ENCODE measurements at regions not wholly inside any gene's neighbourhood (a gene's known extent, or its start where the extent isn't known, plus 50 kb on each side); places are given as distances from the start of the nearest gene placed in this dataset.

DNA sequence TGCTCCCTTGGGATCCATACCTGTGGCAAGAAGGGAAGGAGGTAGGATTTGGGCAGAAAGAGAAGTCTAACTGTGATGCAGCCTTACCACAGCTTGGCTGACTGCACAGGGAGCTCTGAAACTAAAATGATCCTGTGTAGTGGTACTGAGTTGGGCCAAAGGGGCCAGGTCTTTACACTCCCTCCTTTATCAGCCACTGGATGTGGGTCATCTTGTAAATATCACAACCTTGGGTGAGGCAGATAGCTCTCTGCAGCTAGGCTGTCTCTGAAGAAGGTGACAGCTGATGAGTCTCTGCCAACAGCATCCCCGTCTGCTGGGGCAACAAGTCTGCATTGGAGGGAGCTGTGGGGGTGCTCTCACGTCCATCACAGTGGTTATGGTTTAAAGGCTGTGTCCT is 95.9 kb upstream of the CAND1 start:
- no peaks in the 10 kb centered on the region for H3K9me3 ChIP-seq (ENCODE audit: low read depth, low read length)
- DNase-seq (ENCODE audit: low read depth, low spot score): no peak
- TF ChIP-seq FOXP2 (optimal IDR thresholded peaks at IDR 0.05; ENCODE audit: control extremely low read depth, extremely low read length, insufficient read depth) (no peak), POLR2AphosphoS5 (IDR thresholded peaks at IDR 0.05; ENCODE audit: borderline replicate concordance, low read depth, low read length) (no peak), EZH2 (IDR thresholded peaks at IDR 0.05) (no peak)
- no peak overlapping the region for H3K4me3 ChIP-seq
- H3K9ac ChIP-seq (ENCODE audit: insufficient read length): no peak overlapping the region
- H3K36me3 ChIP-seq (ENCODE audit: insufficient read depth, low read length): no peaks in the 10 kb centered on the region
- H3K27ac ChIP-seq: no peak overlapping the region

- DNase-seq (ENCODE audit: low read depth, low spot score): no peak
- Histone ChIP-seq H3K27ac (no peak overlapping the region), H3K4me3 (no peak overlapping the region), H3K9ac (ENCODE audit: insufficient read length) (no peak overlapping the region), H3K9me3 (ENCODE audit: low read depth, low read length) (no peaks in the 10 kb centered on the region), H3K36me3 (ENCODE audit: insufficient read depth, low read length) (no peaks in the 10 kb centered on the region)
- TF ChIP-seq EZH2 (IDR thresholded peaks at IDR 0.05) (no peak), POLR2AphosphoS5 (IDR thresholded peaks at IDR 0.05; ENCODE audit: borderline replicate concordance, low read depth, low read length) (no peak), FOXP2 (optimal IDR thresholded peaks at IDR 0.05; ENCODE audit: control extremely low read depth, extremely low read length, insufficient read depth) (no peak)
Observed at GRCh38 chr12:67182551-67182950, 86.6 kb upstream of the CAND1 start.

DNA sequence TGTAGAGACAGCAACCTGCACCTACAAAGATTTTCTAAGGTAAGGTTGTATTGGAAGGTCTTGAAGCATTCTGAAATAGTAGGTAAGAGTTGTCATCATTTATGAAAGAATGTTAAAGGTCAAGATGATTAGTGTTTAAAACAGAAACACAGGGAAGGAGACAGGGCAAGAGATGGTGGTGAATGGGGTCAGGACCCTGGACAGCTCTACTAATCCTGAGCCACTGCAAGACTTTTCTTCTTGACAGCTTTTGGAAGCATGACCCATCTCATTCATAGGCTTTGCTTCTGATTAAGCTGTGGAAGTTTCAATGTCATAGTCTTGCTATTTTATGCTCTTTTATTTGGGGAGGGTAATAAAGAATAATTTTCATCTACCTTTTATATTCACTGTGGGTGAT is 75.5 kb upstream of the CAND1 start:
- TF ChIP-seq FOXP2 (optimal IDR thresholded peaks at IDR 0.05; ENCODE audit: control extremely low read depth, extremely low read length, insufficient read depth) (no peak), POLR2AphosphoS5 (IDR thresholded peaks at IDR 0.05; ENCODE audit: borderline replicate concordance, low read depth, low read length) (no peak), EZH2 (IDR thresholded peaks at IDR 0.05) (no peak)
- Histone ChIP-seq H3K9ac (ENCODE audit: insufficient read length) (no peak overlapping the region), H3K27ac (no peak overlapping the region), H3K9me3 (ENCODE audit: low read depth, low read length) (no peaks in the 10 kb centered on the region), H3K4me3 (no peak overlapping the region), H3K36me3 (ENCODE audit: insufficient read depth, low read length) (no peaks in the 10 kb centered on the region)
- peak; percentile 10 for DNase-seq (ENCODE audit: low read depth, low spot score)

- DNase-seq (ENCODE audit: low read depth, low spot score): no peak
- Histone ChIP-seq H3K36me3 (ENCODE audit: insufficient read depth, low read length) (no peaks in the 10 kb centered on the region), H3K27ac (no peak overlapping the region), H3K9ac (ENCODE audit: insufficient read length) (no peak overlapping the region), H3K9me3 (ENCODE audit: low read depth, low read length) (no peaks in the 10 kb centered on the region), H3K4me3 (no peak overlapping the region)
- TF ChIP-seq EZH2 (IDR thresholded peaks at IDR 0.05) (no peak), FOXP2 (optimal IDR thresholded peaks at IDR 0.05; ENCODE audit: control extremely low read depth, extremely low read length, insufficient read depth) (no peak), POLR2AphosphoS5 (IDR thresholded peaks at IDR 0.05; ENCODE audit: borderline replicate concordance, low read depth, low read length) (no peak)
Observed at GRCh38 chr12:67200386-67200785, 68.8 kb upstream of the CAND1 start.

GRCh38 chr12:67202011-67202677 is 67.0 kb upstream of the CAND1 start:
- TF ChIP-seq EZH2 (IDR thresholded peaks at IDR 0.05): no peak
- no peak for TF ChIP-seq FOXP2 (optimal IDR thresholded peaks at IDR 0.05; ENCODE audit: control extremely low read depth, extremely low read length, insufficient read depth)
- no peak for TF ChIP-seq POLR2AphosphoS5 (IDR thresholded peaks at IDR 0.05; ENCODE audit: borderline replicate concordance, low read depth, low read length)
- Histone ChIP-seq H3K27ac (no peak overlapping the region), H3K4me3 (no peak overlapping the region), H3K9ac (ENCODE audit: insufficient read length) (no peak overlapping the region), H3K36me3 (ENCODE audit: insufficient read depth, low read length) (no peaks in the 10 kb centered on the region), H3K9me3 (ENCODE audit: low read depth, low read length) (no peaks in the 10 kb centered on the region)
- no peak for DNase-seq (ENCODE audit: low read depth, low spot score)

GRCh38 chr12:67202678-67203012 is 66.5 kb upstream of the CAND1 start:
- H3K27ac ChIP-seq: no peak overlapping the region
- TF ChIP-seq POLR2AphosphoS5 (IDR thresholded peaks at IDR 0.05; ENCODE audit: borderline replicate concordance, low read depth, low read length) (no peak), EZH2 (IDR thresholded peaks at IDR 0.05) (no peak), FOXP2 (optimal IDR thresholded peaks at IDR 0.05; ENCODE audit: control extremely low read depth, extremely low read length, insufficient read depth) (no peak)
- no peak overlapping the region for H3K9ac ChIP-seq (ENCODE audit: insufficient read length)
- no peak overlapping the region for H3K4me3 ChIP-seq
- H3K36me3 ChIP-seq (ENCODE audit: insufficient read depth, low read length): no peaks in the 10 kb centered on the region
- no peak for DNase-seq (ENCODE audit: low read depth, low spot score)
- no peaks in the 10 kb centered on the region for H3K9me3 ChIP-seq (ENCODE audit: low read depth, low read length)

- Histone ChIP-seq H3K4me3 (no peak overlapping the region), H3K9me3 (ENCODE audit: low read depth, low read length) (no peaks in the 10 kb centered on the region), H3K9ac (ENCODE audit: insufficient read length) (no peak overlapping the region), H3K36me3 (ENCODE audit: insufficient read depth, low read length) (no peaks in the 10 kb centered on the region), H3K27ac (no peak overlapping the region)
- TF ChIP-seq POLR2AphosphoS5 (IDR thresholded peaks at IDR 0.05; ENCODE audit: borderline replicate concordance, low read depth, low read length): no peak
- TF ChIP-seq FOXP2 (optimal IDR thresholded peaks at IDR 0.05; ENCODE audit: control extremely low read depth, extremely low read length, insufficient read depth): no peak
- no peak for TF ChIP-seq EZH2 (IDR thresholded peaks at IDR 0.05)
- DNase-seq (ENCODE audit: low read depth, low spot score): no peak
Observed at GRCh38 chr12:67208281-67209067, 60.7 kb upstream of the CAND1 start.

GRCh38 chr12:67211029-67211428 is 58.1 kb upstream of the CAND1 start:
- no peak overlapping the region for H3K4me3 ChIP-seq
- DNase-seq (ENCODE audit: low read depth, low spot score): no peak
- TF ChIP-seq EZH2 (IDR thresholded peaks at IDR 0.05): no peak

More at GRCh38 chr12:67211029-67211428, 58.1 kb upstream of the CAND1 start:
- H3K36me3 ChIP-seq (ENCODE audit: insufficient read depth, low read length): no peaks in the 10 kb centered on the region
- no peaks in the 10 kb centered on the region for H3K9me3 ChIP-seq (ENCODE audit: low read depth, low read length)
- H3K9ac ChIP-seq (ENCODE audit: insufficient read length): no peak overlapping the region
- H3K27ac ChIP-seq: no peak overlapping the region

Data from SK-N-MC (cell line).